H1 (cell line): ENCODE measurements at regions not wholly inside any gene's neighbourhood (a gene's known extent, or its start where the extent isn't known, plus 50 kb on each side); places are given as distances from the start of the nearest gene placed in this dataset.

Source experiments
- ASH2L ChIP-seq: fragments of 200-600, 300-600 bp; sonication (generic); IDR thresholded peaks from one replicate; pipeline ENCODE4 v1.7.1; 2017; ENCODE audit warnings: low read length
- CBX5 ChIP-seq: fragments of 300-800, 300-1000 bp; sonication (generic); IDR thresholded peaks from 2 replicates; pipeline ENCODE4 v1.7.1; 2016; ENCODE audit warnings: antibody characterized with exemption, low read length, low read depth
- FOSL1 ChIP-seq: IDR thresholded peaks from 2 replicates; pipeline ENCODE4 v1.6.1; 2011; ENCODE audit warnings: mild to moderate bottlenecking, low read depth, low read length, moderate library complexity; ENCODE audit not compliant: insufficient read depth
- JUND ChIP-seq: IDR thresholded peaks from 2 replicates; pipeline ENCODE4 v1.6.1; 2011; ENCODE audit warnings: mild to moderate bottlenecking, improper control_type of control experiment, low read length
- SRF ChIP-seq: IDR thresholded peaks from 2 replicates; pipeline ENCODE4 v1.6.1; 2011; ENCODE audit warnings: mild to moderate bottlenecking, low read depth, low read length, moderate library complexity
- ZNF274 ChIP-seq: IDR thresholded peaks from 2 replicates; pipeline ENCODE4 v1.7.0; 2012; ENCODE audit warnings: low read length, borderline replicate concordance; ENCODE audit errors: extremely low read depth
- TF ChIP-seq, protein P1 (sequence below): IDR thresholded peaks from 2 replicates; pipeline ENCODE4 v1.6.1; 2012; ENCODE audit warnings: inconsistent platforms

DNA sequence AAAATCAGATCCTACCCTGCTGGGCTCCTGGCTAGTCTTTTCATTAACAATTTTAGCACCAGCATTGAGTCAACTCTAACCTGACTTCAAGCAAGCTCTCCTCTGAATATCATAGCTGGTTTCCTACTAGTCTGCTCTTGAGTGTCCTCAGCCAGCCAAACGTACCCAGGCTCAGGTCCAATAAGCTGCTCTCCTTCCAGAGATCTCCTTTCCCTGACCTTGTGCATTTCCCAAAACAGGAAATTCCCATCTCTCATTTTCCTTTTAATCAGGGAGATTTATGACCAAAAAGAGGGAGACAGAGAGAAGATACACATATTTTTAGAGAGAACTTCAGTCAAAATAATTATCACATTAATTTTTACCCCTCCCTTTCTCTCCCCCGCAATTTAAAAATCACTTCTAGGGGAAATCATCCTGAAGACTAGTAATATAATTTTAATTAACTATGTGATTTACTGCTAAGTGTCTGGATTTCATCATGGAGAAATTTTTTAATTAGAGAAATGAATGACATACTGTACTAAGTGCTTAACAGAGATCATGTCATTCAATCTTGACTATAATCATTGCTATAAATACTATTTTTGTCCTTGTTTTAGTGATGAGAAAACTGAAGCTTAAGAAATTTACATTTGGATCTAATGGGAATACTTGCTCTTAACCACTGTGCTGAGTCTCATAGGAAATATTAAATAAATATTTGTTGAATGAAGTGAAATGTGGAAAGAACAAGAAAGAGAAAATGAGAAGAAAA is 421.7 kb upstream of the INTU start (continued):
- TF ChIP-seq SRF (no peak), ZNF274 (no peak), FOSL1 (no peak), ASH2L (no peak), CBX5 (no peak), JUND (no peak)
- TF ChIP-seq, protein P1, sequence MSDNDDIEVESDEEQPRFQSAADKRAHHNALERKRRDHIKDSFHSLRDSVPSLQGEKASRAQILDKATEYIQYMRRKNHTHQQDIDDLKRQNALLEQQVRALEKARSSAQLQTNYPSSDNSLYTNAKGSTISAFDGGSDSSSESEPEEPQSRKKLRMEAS: no peak
